ENCODE measurements at regions not wholly inside any gene's neighbourhood (a gene's known extent, or its start where the extent isn't known, plus 50 kb on each side); places are given as distances from the start of the nearest gene placed in this dataset.

GRCh38 chr6:92496527-92496926 is 922.8 kb downstream of the EPHA7 start:
- ChIA-PET POLR2A (no interaction called here), CTCF (no interaction called here)
- no peak for FAIRE-seq

GRCh38 chr6:92495242-92495641 is 924.1 kb downstream of the EPHA7 start:
- H3K4me1 ChIP-seq = no peaks in the 10 kb centered on the region
- no peak overlapping the region for H3K4me2 ChIP-seq
- FAIRE-seq (no peak), DNase-seq (ENCODE audit: low read depth in 1 of 2, low spot score in 1 of 2) (peak in 1 of 2 experiments; percentile 1), ATAC-seq (no peak)
- CTCF ChIA-PET = no interaction called here
- no peak overlapping the region for H3K4me3 ChIP-seq
- 0% methylated on average over 1 of the region's 1 CpG for WGBS (ENCODE audit: missing lambda C conversion rate)
- POLR2A ChIA-PET = no interaction called here
- no peaks in the 10 kb centered on the region for H3K9me3 ChIP-seq
- no peak overlapping the region for H3K27ac ChIP-seq
- TF ChIP-seq CTCF (IDR thresholded peaks at IDR 0.05) (no peak), KDM5A (IDR thresholded peaks at IDR 0.05) (no peak), HMGXB4 (CRISPR knock-in tag; IDR thresholded peaks at IDR 0.05; ENCODE audit: borderline replicate concordance) (no peak), E2F6 (IDR thresholded peaks at IDR 0.05; ENCODE audit: borderline replicate concordance, low read depth) (no peak), PHF8 (IDR thresholded peaks at IDR 0.05; ENCODE audit: borderline replicate concordance, low read depth) (no peak), ATOH8 (CRISPR knock-in tag; IDR thresholded peaks at IDR 0.05; ENCODE audit: low read depth) (no peak), CEBPB (IDR thresholded peaks at IDR 0.05) (no peak)

More at GRCh38 chr6:92496527-92496926, 922.8 kb downstream of the EPHA7 start:
- no peak for TF ChIP-seq NFE2L2 (conservative IDR thresholded peaks at IDR 0.05; ENCODE audit: low read length)
- no peak for TF ChIP-seq ESRRA (IDR thresholded peaks at IDR 0.05; ENCODE audit: borderline replicate concordance, low read length)
- TF ChIP-seq RCOR1 (IDR thresholded peaks at IDR 0.05; ENCODE audit: low read depth, low read length) = no peak
- TF ChIP-seq MAFK (IDR thresholded peaks at IDR 0.05; ENCODE audit: partially characterized antibody) = no peak
- no peak for TF ChIP-seq ZSCAN20 (CRISPR knock-in tag; IDR thresholded peaks at IDR 0.05)
- TF ChIP-seq HOXB13 (CRISPR knock-in tag; IDR thresholded peaks at IDR 0.05; ENCODE audit: low read depth) = no peak
- no peak for TF ChIP-seq CHD2 (IDR thresholded peaks at IDR 0.05; ENCODE audit: low read length, partially characterized antibody)
- TF ChIP-seq TFCP2L1 (CRISPR knock-in tag; IDR thresholded peaks at IDR 0.05) = no peak
- no peak for TF ChIP-seq CBX8 (IDR thresholded peaks at IDR 0.05)
- TF ChIP-seq ELK1 (IDR thresholded peaks at IDR 0.05; ENCODE audit: low read depth, low read length) = no peak
- TF ChIP-seq USF2 (IDR thresholded peaks at IDR 0.05) = no peak
- TF ChIP-seq BHLHE40 (IDR thresholded peaks at IDR 0.05; ENCODE audit: low read depth, low read length) = no peak
- no peak for TF ChIP-seq ZFP36 (IDR thresholded peaks at IDR 0.05; ENCODE audit: borderline replicate concordance, partially characterized antibody)
- no peak for TF ChIP-seq CTCF (IDR thresholded peaks at IDR 0.05)
- TF ChIP-seq MAX (IDR thresholded peaks at IDR 0.05) = no peak
- TF ChIP-seq FOSL2 (IDR thresholded peaks at IDR 0.05) = no peak
- no peak for TF ChIP-seq FOSL2 (CRISPR knock-in tag; IDR thresholded peaks at IDR 0.05)
- no peak for TF ChIP-seq HDAC2 (IDR thresholded peaks at IDR 0.05)
- TF ChIP-seq BCL3 (IDR thresholded peaks at IDR 0.05) = no peak
- TF ChIP-seq GATA3 (IDR thresholded peaks at IDR 0.05; ENCODE audit: borderline replicate concordance) = no peak
- 9% methylated on average over 4 of the region's 4 CpGs for WGBS (ENCODE audit: missing lambda C conversion rate)
- no peaks in the 10 kb centered on the region for H3K9me3 ChIP-seq
- H3K4me3 ChIP-seq = no peak overlapping the region
- no peak overlapping the region for H3K27ac ChIP-seq
- DNase-seq (ENCODE audit: low read depth in 1 of 2, low spot score in 1 of 2) = no peak
- no peak overlapping the region for H3K4me2 ChIP-seq
- ATAC-seq = no peak
- H3K4me1 ChIP-seq = no peaks in the 10 kb centered on the region
